ENCODE measurements at regions not wholly inside any gene's neighbourhood (a gene's known extent, or its start where the extent isn't known, plus 50 kb on each side); places are given as distances from the start of the nearest gene placed in this dataset.

GRCh38 chr1:79638382-79638781, 631.9 kb upstream of the ADGRL4 start:
- TF ChIP-seq EP300 (IDR thresholded peaks at IDR 0.05; ENCODE audit: borderline replicate concordance), result no peak
- no peak for TF ChIP-seq TAF1 (IDR thresholded peaks at IDR 0.05; ENCODE audit: low read depth)
- no peak for TF ChIP-seq CEBPB (IDR thresholded peaks at IDR 0.05)
- TF ChIP-seq TCF12 (IDR thresholded peaks at IDR 0.05; ENCODE audit: low read depth), result no peak
- TF ChIP-seq CREB1 (IDR thresholded peaks at IDR 0.05; ENCODE audit: low read depth), result no peak
- no peak for TF ChIP-seq TEAD4 (IDR thresholded peaks at IDR 0.05)
- TF ChIP-seq YY1 (IDR thresholded peaks at IDR 0.05; ENCODE audit: low read depth), result no peak
- no peak for TF ChIP-seq RAD21 (IDR thresholded peaks at IDR 0.05; ENCODE audit: low read depth)
- TF ChIP-seq NFIC (IDR thresholded peaks at IDR 0.05), result no peak
- no peak for TF ChIP-seq MAX (IDR thresholded peaks at IDR 0.05)
- TF ChIP-seq EGR1 (IDR thresholded peaks at IDR 0.05), result no peak
